ENCODE measurements at regions not wholly inside any gene's neighbourhood (a gene's known extent, or its start where the extent isn't known, plus 50 kb on each side); places are given as distances from the start of the nearest gene placed in this dataset.

DNA sequence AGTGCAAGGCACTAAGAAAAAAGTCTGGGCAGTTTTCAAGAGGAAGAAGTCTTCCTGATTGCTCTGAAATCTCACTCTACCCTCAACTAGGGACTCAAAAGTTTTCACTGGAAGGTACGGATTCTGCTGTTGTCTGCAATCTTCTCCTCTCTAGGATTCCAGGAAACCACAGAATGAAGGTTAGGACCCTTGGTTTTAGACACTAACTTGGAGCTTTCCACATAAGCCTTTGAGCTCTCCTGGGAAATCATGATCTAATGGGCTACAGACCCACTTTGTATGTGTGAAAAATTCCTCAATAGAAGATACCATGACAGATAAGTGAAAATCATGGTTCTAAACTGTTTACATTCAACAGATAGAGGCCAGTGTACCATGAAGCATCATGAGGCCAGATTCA lies 265.1 kb downstream of the PSAT1 start:
- DNase-seq = no peak

DNA sequence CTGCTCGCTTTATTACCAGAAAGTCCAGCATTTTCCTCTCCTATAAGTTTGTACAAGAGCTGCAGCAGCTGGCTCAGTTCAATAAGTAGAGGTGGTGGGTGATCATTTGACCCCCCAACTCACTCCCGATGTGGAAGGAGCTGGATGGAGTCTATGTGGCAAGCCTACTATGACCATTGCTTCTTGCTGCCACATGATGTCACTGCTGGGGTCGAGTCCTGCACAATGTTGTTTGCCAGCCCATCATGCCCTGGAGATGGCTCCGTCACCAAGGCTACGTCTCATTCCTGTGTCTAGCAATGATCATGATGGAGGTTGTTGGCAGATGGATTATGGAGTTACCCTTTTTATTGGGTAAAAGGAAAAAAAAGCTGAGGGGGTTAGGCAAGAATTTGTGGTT lies 266.3 kb downstream of the PSAT1 start:
- no peak for DNase-seq

DNA sequence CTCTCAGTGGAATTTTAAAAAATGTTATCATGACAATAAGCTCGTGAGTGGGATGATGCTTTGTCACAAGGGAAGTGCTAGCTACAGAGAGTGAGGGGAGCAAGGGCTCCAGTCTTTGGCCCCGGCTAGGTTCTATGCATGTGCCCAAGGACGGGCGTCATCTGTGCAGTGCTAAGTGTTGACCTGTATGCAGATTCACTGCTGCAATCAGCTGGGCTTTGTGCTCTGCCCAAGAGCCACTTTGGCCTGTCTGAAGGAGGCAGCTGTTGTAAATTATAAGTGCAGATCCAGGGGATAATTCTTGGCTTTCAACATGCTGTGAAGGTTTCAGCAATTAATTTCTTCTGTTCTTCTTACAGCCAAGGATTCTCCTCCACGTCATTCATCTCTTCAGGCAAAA lies 268.6 kb downstream of the PSAT1 start:
- DNase-seq = no peak

DNA sequence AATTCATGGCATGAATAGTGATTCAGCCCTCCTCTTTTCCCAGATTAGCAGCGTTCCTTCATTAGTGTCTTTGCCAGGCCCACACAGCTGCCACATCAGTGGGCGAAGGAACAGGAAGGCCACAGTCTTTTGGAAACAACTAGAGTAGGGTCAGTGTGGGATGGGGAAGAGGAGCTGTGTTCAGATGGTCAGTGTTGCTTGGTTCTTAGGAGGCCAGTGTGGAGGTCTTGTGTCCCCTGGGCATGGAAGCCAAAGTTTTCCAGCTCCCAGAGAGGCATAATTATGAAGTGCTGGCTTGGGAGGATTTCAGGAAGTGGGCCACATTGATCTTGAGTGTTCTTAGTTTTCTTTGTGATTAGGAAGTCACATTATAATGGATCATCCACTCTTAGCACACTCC lies 269.6 kb downstream of the PSAT1 start:
- no peak for DNase-seq

DNA sequence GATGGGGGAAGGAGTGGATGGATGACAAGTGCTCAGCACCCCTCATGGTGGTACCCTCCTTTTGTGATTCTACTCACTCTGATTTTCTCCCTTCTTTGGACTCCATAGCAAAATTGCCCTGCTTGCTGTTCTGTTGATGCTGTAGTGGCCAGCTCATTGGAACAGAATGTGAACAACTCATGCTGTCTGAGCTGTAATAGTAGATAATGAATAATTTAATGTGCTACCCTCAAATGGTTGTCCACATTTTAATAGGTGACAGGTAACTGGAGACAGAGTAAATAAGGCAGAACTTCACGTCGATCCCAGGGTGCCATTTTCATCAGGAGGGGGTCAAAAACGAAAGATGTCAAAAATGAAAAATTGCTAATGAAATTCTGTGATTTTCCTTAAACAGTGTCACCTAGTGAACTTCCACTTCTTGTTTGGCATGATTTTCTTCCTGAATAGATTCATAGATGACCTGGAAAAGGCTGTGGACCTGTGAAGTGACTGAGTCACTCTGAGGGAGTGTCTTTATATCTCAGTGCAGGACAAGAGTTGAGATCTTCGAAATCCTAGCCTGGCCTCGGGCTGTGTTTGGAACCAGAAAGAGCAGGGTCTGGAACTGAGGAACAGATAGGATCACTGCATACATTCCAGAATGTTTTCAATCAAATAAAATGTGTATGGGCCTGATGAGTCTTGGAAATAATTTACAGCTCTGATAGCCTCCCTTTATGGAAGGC lies 270.2 kb downstream of the PSAT1 start:
- DNase-seq = no peak

DNA sequence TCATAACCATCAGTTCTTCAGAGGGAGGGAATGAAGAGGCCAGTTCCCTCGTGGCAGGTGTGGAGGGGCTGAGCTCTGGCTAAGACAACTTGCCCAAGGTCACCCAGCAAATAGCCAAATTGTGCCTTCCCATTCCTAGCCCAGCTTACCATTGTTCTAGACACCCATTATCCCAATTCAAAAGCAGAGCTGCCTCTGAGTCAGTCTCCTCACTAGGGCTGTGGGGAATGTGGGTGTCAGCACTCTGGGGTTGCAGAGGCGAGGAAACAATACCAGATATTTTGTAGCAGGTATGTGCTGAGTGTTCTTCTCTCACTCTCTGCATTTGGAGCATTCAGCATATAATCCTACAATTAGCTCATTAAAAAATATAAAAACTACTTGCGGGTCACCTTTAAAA lies 270.8 kb downstream of the PSAT1 start:
- peak in 1 of 58 donors; percentile 23 for DNase-seq

DNA sequence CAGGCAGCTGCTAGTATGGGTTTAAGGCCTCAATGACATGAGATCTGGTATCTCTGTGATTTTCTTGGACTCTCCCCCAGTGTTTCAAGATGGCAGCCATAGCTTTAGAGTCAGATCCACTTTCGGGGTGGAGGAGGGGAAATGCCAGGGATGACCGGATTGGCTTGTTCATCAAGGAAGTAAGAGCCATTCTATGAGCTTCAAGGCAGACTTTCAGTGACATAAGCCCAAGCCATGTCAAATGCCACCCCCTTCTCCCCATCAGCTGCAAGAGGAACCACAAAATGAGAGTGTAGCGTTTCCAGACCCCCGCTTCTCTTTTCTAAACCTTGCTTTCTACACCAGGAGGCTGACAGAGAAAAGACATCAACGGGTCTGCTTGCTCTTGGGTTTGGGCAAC lies 271.8 kb downstream of the PSAT1 start:
- no peak for DNase-seq

DNA sequence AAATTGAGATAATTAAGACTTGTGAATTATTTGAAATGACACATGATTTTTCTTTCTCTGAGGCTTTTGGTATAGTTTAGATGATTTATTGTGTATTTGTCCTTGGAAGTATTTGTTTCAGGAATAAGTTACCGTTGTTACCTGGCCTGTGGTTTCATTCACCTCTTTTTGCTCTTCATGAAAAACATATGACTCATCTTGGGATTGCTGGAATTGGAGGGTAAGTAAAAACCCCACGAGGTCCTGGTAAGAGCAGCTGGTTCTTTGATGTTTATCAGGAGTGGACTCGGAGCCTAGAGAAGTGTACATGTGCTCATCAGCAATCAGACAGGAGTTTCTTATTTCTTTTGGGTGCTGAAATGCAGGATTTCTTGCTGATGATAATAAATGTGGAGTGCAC lies 275.3 kb downstream of the PSAT1 start:
- no peak for DNase-seq

DNA sequence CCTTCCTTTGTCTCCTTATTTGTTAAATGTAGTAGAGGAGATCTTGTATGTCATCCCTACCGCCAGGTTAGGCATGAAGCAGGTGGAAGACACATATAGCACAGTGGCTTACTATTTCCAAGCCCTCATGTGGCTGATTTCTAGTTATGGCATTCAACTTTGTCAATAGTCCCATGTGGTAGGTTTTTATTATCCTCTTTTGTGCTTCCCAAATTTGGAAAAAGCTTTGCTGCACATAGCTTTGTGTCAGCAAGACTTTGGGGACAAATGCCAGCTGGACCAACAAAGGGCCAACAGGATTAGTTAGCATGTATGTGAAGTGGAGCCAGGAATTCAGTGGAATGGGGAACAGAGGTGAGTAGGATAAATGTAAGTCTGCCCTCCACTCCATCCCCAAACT lies 276.3 kb downstream of the PSAT1 start:
- peak in 19 of 58 donors; percentile 1 to 35 (median 12) for DNase-seq

DNA sequence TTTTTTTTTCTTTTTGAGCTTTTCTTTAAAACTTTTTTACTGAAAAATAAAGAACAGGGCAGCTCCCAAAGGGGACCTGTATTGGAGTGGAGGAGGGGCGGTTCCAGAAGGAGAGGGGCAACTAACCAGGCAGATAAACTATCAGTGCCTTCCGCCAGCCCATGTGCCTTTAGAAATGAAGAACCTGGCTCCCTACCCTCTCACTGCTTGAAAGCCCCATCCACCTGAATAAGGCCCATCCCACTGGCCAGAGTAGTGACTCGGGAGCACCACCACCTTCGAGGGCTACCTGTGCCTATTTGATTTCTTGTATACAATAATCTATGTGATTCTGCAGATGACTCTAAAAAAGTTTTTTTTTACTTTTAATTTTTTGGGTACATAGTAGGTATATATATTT lies 276.7 kb downstream of the PSAT1 start:
- no peak for DNase-seq

DNA sequence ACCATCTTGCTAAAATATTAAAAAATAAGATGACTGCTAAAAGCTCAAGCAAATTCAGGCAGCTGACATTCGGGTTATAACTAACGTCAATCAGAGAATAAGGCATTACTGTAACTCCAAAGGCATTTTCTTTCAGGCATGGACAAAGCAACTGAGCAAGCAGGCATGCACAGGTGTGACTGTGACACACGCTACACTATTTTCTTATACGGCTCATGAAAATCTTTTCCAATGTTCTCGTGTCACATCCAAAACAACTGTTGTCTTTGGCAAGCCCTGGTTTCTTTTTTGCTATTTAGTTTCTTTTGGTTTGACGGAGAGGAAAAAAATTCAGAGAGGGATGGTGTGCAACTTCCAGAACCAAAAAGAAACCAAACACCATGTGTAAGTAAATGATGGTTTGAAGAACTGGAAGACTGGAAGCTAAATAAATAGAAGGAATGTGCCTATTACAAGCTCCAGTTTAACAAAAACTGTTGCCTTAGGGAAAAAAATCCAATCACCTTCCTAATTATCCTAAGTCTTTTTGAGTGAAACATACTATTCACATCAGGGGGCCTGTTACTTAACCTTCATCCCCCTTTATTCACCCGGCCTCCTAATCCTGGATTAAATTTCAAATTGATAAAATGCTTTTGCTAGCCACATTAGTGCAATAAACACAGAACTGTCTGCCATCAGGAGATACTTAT lies 277.6 kb downstream of the PSAT1 start:
- DNase-seq = no peak

DNA sequence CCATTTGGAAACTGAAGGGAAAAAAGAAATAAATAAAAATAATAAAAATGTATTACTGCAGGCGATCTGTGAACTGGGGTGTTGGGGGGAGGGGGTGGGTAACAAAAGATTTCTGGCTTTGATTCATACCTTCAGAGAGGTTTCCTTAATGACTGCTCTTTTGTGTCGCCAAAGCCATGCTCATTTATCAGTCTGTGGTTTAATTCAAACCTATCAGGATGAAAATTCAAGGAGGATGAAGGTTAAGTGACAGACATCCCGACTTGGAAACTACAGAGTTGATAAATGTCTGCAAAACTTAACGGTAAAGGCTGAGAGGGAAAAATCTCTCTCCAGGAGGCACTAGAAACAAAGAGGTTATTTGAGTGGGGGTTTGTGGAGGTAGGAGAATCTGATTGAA lies 278.2 kb downstream of the PSAT1 start:
- DNase-seq = no peak

DNA sequence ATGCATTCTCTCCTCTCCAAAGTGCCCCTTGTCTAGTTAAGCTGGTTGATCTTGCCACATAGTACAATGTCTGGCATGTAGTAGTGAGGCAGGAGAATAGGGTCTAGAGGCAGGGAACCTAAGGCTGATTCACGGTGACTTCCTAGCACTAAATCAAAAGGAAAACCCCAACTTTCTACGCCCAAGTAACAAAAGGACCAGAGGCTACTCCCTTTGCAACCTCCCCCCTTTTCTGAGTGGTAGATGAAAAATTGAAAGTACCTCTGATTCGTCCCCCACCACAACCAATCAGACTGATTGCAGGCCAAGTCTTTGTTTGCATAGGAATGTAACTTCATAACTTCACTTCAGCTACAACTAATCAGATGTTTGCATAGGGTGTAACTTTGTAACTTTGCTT lies 278.8 kb downstream of the PSAT1 start:
- DNase-seq = no peak

DNA sequence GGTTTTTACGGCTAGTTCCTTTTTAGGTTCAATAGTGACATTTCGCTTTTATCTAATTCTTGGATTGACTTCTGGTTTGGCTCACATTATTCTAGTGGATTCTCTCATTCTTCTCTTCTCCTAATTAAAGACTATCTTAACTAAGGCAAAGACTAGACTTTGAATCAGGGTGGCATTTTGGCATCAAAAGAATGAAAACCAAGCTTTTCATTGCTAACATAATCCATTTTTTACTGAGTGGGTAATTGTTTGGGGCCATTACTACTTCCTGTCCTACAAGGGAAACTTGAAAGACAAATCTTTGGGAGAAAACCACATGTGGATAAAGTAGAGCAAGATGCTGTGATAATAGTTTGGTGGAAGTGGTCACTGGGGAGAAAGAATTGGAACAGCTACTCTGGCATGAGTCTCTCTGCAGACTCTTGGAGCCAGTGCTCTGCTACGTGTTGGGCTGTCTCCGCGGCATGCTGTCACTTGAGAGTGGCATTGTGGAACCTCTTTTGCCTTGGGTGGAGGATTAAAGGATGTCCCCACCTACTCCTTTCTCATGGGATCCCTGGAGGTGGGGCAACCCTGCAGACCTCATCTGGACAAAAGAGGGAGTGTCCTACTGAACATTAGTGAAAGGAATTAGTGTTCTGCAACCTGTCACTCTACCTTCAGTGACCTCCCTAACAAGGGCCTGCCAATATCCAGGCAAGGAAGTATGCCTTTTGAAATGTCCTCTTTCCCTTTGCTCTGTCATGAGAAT lies 280.4 kb downstream of the PSAT1 start:
- DNase-seq = no peak

DNA sequence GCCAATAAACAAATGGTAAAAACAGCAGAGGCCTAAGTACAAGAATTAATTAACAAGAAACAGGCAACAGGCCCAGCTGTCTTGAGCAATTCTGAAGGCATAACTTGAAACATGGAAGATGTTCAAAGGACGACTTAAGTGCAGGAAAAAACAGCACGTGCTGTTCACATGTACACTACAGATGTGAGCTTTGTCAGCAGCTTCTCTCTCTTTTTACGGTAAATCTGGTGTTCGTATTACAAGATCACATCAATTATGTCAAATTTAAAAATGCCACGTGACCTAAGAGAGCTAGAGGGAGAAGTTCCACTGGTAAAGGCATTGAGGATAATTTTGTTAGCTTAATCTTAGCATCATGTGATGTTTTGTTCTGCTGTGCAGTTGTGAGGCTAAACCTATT lies 281.1 kb downstream of the PSAT1 start:
- no peak for DNase-seq

DNA sequence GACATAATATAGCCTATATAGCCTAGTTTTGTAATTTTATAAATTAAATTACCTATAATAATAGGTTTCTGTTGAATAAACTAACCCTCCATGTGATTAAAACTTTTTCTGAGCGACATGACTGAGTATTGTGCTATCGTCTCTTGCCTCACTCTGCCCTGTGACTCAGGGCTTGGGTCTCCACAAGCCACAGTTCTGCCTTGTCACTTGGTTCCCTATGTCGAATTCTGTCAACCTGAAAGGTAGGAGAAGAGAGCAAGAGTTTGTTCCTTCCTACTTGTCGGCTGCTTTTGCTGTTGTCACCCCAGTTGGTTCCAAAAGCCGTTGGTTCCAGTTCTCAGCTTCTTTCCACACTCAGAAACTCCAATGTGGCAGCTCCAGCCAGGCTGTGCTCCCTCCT lies 285.9 kb downstream of the PSAT1 start:
- no peak for DNase-seq

DNA sequence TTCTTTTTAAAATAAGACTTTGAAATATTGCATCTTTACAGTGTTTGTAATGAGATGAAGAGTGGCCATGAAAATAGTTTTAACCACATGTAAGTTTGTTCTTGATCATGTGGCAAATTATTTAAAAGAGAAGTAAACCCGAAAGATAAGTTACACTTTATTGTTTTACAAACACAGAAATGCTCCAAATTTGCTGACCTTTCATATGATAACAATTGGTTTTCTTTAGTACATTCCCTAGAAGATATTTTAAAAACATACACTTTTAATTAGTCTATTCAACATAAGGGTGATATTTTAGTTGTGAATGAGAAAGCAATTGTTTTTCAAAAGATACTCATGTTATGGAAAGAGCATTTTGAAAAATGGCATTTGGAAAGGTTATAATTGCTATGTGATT lies 287.7 kb downstream of the PSAT1 start:
- DNase-seq = no peak

DNA sequence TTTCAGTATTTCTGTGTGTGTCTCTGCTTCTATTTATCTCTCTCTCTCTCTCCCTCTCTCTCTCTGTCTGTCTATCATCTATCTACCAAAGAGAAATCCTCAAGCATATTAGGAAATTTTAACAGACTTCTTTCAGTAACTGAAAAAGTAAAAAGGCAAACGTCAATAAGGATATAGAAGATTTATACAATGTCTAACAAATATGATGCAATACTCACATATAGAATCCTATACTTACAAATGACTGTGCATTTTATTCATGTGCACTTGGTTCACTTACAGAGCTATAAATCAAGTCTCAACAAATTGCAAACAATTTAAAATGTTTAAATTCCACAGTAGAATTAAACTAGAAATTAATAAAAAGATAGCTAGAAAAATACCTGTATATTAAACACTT lies 289.0 kb downstream of the PSAT1 start:
- no peak for DNase-seq

DNA sequence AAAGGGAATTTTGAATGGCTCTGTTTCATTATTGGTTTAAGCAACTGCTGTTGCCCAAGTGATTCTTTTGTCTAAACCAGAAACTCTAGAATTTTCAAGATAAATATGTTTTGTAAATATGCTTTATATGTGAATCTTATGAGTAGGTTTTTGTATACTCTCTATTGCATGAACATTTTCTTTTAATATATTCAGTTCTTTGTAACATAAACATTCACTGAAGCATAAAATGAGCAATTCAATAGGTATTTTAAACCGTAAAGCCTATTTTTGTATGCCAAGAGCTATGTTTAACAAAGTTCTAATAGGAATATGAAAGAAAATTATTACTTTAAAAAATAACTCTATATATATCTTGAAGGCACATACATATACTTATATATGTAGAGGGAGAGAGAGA lies 293.1 kb downstream of the PSAT1 start:
- no peak for DNase-seq

DNA sequence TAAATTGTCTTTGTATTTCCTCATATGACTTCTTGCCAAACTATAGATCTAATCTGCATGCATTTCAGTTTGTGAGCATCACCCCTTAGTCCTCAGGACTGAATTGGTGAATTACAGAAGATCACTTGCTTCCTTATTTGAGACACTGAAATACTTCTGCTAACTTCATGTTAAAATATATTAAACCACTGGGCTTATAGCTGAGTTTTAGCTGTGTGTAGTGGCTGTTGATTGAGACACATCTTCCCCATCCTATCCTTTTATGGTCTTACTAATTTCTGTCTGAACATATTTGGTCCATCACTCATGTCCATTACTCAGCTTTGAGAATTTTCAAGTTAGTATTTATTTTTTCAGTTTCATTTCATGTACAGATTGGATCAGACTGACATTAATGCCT lies 295.9 kb downstream of the PSAT1 start:
- no peak for DNase-seq

DNA sequence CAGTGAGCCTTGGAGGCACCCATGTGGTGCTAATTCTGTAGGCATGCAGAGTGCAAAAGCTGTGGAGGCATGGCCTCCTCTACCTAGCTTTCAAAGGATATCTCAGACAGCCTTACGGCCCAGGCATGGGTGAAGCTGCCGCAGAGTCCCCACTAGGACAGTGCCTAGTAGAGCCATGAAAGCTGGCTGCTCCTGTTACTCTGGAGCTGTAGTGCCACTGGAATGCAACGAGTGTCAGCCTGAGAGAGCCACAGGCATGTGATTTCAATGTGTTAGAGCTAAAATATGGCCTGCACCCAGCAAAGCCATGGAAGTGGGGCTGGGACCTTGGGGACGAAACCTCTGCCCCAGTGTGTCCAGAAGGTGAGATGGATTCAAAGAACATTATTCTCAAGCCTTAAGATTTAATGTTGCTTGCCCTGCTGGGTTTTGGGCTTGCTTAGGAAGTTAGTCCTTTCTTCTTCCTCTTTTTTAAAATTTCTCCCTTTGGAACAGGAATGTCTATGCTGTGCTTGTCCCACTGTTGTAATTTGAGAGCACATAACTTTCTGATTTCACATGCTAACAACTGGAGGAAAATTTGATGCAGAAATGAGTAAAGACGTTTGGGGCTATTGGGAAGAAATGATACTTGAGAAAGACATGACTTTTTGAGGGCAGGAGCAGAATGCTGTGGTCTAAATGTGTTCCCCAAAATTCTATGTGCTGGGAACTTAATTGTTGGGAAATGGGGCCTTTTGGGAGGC lies 298.4 kb downstream of the PSAT1 start:
- no peak for DNase-seq

DNA sequence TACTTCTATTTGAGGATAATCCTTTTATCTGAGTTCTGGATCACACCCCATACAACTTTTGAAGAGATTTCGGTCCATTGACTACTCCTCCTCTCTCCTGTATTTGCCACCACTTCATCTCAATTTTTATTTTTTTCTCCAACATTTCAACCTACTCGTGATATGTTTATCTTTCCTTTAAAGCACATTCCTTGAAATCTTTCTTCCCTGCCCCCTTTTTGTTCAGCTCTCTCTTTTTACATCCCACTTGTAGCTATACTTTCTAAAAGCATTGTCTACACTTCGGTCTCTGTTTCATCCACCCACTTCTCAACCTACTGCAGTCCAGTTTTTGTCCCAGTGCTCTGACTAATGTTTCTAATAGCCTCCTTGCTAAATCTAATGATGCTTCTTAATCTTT lies 299.4 kb downstream of the PSAT1 start:
- DNase-seq = no peak

Data from anterior cingulate cortex (tissue), 58 donors.